ENCODE measurements at regions not wholly inside any gene's neighbourhood (a gene's known extent, or its start where the extent isn't known, plus 50 kb on each side); places are given as distances from the start of the nearest gene placed in this dataset.

- no peak overlapping the region for H3K27ac ChIP-seq
- H3K4me3 ChIP-seq: no peak overlapping the region
Observed at GRCh38 chr1:219778793-219779369, 149.5 kb downstream of the SLC30A10 start.

GRCh38 chr1:219778110-219778509 lies 150.2 kb downstream of the SLC30A10 start:
- Histone ChIP-seq H3K27ac (no peak overlapping the region), H3K4me3 (no peak overlapping the region)

GRCh38 chr1:219774386-219774785 lies 154.0 kb downstream of the SLC30A10 start:
- H3K27ac ChIP-seq: no peak overlapping the region

GRCh38 chr1:219773775-219774174 lies 154.6 kb downstream of the SLC30A10 start:
- no peak overlapping the region for H3K27ac ChIP-seq

More at GRCh38 chr1:219774386-219774785, 154.0 kb downstream of the SLC30A10 start:
- H3K4me3 ChIP-seq: no peak overlapping the region

GRCh38 chr1:219773110-219773509 lies 155.2 kb downstream of the SLC30A10 start:
- Histone ChIP-seq H3K4me3 (no peak overlapping the region), H3K27ac (no peak overlapping the region)

More at GRCh38 chr1:219773775-219774174, 154.6 kb downstream of the SLC30A10 start:
- H3K4me3 ChIP-seq: no peak overlapping the region

- H3K4me3 ChIP-seq: no peak overlapping the region
- no peak overlapping the region for H3K27ac ChIP-seq
Observed at GRCh38 chr1:219772265-219773036, 155.9 kb downstream of the SLC30A10 start.

- Histone ChIP-seq H3K27ac (no peak overlapping the region), H3K4me3 (no peak overlapping the region)
Observed at GRCh38 chr1:219771080-219771479, 157.3 kb downstream of the SLC30A10 start.

GRCh38 chr1:219763321-219763720 lies 150.4 kb upstream of the ZC3H11B start:
- Histone ChIP-seq H3K27ac (no peak overlapping the region), H3K4me3 (no peak overlapping the region)

GRCh38 chr1:219761208-219761860 lies 148.4 kb upstream of the ZC3H11B start:
- H3K4me3 ChIP-seq: no peak overlapping the region
- H3K27ac ChIP-seq: no peak overlapping the region

GRCh38 chr1:219759095-219759494 lies 146.2 kb upstream of the ZC3H11B start:
- Histone ChIP-seq H3K27ac (no peak overlapping the region), H3K4me3 (no peak overlapping the region)

GRCh38 chr1:219757890-219758289 lies 145.0 kb upstream of the ZC3H11B start:
- Histone ChIP-seq H3K4me3 (no peak overlapping the region), H3K27ac (no peak overlapping the region)

- no peak overlapping the region for H3K27ac ChIP-seq
Observed at GRCh38 chr1:219755234-219755633, 142.3 kb upstream of the ZC3H11B start.

GRCh38 chr1:219754767-219755166 lies 141.9 kb upstream of the ZC3H11B start:
- H3K4me3 ChIP-seq: no peak overlapping the region
- no peak overlapping the region for H3K27ac ChIP-seq

More at GRCh38 chr1:219755234-219755633, 142.3 kb upstream of the ZC3H11B start:
- no peak overlapping the region for H3K4me3 ChIP-seq

GRCh38 chr1:219753914-219754313 lies 141.0 kb upstream of the ZC3H11B start:
- Histone ChIP-seq H3K4me3 (no peak overlapping the region), H3K27ac (no peak overlapping the region)

- no peak overlapping the region for H3K4me3 ChIP-seq
- no peak overlapping the region for H3K27ac ChIP-seq
Observed at GRCh38 chr1:219752645-219753044, 139.7 kb upstream of the ZC3H11B start.

- no peak overlapping the region for H3K4me3 ChIP-seq
- no peak overlapping the region for H3K27ac ChIP-seq
Observed at GRCh38 chr1:219751870-219752507, 139.1 kb upstream of the ZC3H11B start.

GRCh38 chr1:219749370-219749769 lies 136.5 kb upstream of the ZC3H11B start:
- Histone ChIP-seq H3K4me3 (no peak overlapping the region), H3K27ac (no peak overlapping the region)

- Histone ChIP-seq H3K27ac (no peak overlapping the region), H3K4me3 (no peak overlapping the region)
Observed at GRCh38 chr1:219746141-219746540, 133.2 kb upstream of the ZC3H11B start.

GRCh38 chr1:219744652-219745469 lies 132.0 kb upstream of the ZC3H11B start:
- Histone ChIP-seq H3K4me3 (no peak overlapping the region), H3K27ac (no peak overlapping the region)
